Stimulated activated effector memory CD8-positive, alpha-beta T cell treated with anti-CD3 and anti-CD28 coated beads, Interleukin-12 subunit alpha, Interleukin-12 subunit beta, amount 100 ng/mL, for 72 hours (primary cell): ENCODE measurements at regions not wholly inside any gene's neighbourhood (a gene's known extent, or its start where the extent isn't known, plus 50 kb on each side); places are given as distances from the start of the nearest gene placed in this dataset.

Experiments
- ATAC-seq: fragments of 150-1000 bp; cut with Tn5 transposase; 2 replicates; pipeline ENCODE4 v1.10.0; 2021
- DNase-seq, 2 donors: peaks; one replicate each; pipeline ENCODE4 v3.0.0; 2021 to 2022; ENCODE audit warnings: low spot score in 2 of 2
- H3K27ac Mint-ChIP-seq: one replicate; pipeline ENCODE4 v1.8.0; 2022; ENCODE audit warnings: mild to moderate bottlenecking, mixed read lengths
- H3K36me3 Mint-ChIP-seq: one replicate; pipeline ENCODE4 v1.8.0; 2022; ENCODE audit warnings: mild to moderate bottlenecking, mixed read lengths
- H3K4me1 Mint-ChIP-seq: one replicate; pipeline ENCODE4 v1.8.0; 2022; ENCODE audit warnings: mixed read lengths
- H3K4me3 Mint-ChIP-seq: one replicate; pipeline ENCODE4 v1.8.0; 2022; ENCODE audit warnings: mild to moderate bottlenecking, mixed read lengths
- H3K9me3 Mint-ChIP-seq: one replicate; pipeline ENCODE4 v1.8.0; 2022; ENCODE audit warnings: mixed read lengths

- ATAC-seq (no peak), DNase-seq (no peak)
- H3K9me3 Mint-ChIP-seq, result peaks cover 10% of the 10 kb centered on the region
- no peak overlapping the region for H3K27ac Mint-ChIP-seq
- H3K4me3 Mint-ChIP-seq, result no peak overlapping the region
- no peaks in the 10 kb centered on the region for H3K36me3 Mint-ChIP-seq
- no peaks in the 10 kb centered on the region for H3K4me1 Mint-ChIP-seq
These were observed 134.5 kb upstream of the PCDH10 start for GRCh38 chr4:133014473-133015135.

DNA sequence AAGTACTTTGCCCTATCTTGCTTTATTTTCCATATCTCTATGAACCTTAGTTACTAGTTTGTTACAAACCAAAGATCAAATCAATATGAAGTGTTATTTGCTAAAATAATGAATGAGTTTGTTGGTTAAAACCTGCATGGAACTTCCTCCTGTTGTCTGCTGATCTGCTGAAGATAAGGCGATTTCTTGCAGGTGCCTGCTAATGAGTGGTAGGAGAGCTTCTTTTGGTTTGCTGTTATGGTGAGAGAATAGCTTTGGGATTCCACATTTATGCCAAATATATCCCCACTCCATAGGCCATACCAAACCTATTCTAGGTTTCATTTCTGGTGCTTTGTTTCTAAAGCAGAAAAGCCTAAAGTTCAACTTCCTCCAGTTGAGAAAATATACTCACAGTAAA, 103.8 kb upstream of the PCDH10 start:
- Mint-ChIP-seq H3K36me3 (no peaks in the 10 kb centered on the region), H3K4me3 (no peak overlapping the region), H3K27ac (no peak overlapping the region)

DNA sequence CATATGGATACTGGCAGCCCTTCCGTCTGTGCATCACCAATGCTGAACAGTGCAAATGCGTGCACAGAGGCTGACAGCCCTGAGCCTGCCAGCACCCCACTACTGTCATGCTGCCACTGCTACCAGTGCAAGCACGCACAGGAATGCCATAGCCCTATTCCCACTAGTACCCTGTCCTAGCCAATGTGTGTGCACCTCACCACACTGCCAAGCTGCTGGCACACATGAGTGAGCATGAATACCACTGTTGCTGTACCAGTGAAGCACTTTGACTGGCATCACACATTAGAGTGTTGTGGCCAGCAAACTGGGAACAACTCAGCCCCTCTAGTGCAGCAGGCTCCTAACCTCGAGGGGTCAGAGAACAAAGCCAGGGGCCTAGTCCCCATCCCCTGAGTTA, 102.9 kb upstream of the PCDH10 start:
- DNase-seq (no peak), ATAC-seq (no peak)
- Mint-ChIP-seq H3K9me3 (peaks cover 13% of the 10 kb centered on the region), H3K4me3 (no peak overlapping the region), H3K4me1 (no peaks in the 10 kb centered on the region), H3K36me3 (no peaks in the 10 kb centered on the region), H3K27ac (no peak overlapping the region)

More for the DNA sequence above, 103.8 kb upstream of the PCDH10 start:
- no peaks in the 10 kb centered on the region for H3K4me1 Mint-ChIP-seq
- ATAC-seq (no peak), DNase-seq (no peak)
- peaks cover 13% of the 10 kb centered on the region for H3K9me3 Mint-ChIP-seq

- no peak for ATAC-seq
- H3K36me3 Mint-ChIP-seq, result no peaks in the 10 kb centered on the region
- H3K9me3 Mint-ChIP-seq, result peaks cover 3% of the 10 kb centered on the region
- H3K4me3 Mint-ChIP-seq, result no peak overlapping the region
- DNase-seq, result no peak
- H3K4me1 Mint-ChIP-seq, result no peaks in the 10 kb centered on the region
- H3K27ac Mint-ChIP-seq, result no peak overlapping the region
These were observed 90.4 kb upstream of the PCDH10 start for GRCh38 chr4:133058701-133059100.

DNA sequence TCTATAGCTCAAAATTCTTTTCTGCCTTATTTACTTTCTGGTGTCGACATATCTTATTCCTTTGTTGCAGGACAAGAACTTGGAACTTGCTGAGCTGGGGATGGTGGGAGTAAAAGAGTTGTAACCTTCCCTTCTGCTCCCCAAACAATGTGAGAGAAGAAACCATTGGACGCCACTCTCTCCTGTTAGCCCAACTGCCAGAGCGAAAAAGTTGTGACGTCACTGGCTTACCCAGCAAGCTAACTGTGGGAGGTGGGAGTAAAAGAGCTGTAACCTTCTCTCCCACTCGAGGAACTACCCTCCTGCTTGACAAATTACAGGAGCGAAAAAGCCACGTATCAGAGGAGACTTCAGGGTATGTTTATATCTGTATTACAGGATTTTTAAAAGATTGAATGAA, 90.0 kb upstream of the PCDH10 start:
- Mint-ChIP-seq H3K4me1 (no peaks in the 10 kb centered on the region), H3K36me3 (no peaks in the 10 kb centered on the region), H3K27ac (no peak overlapping the region), H3K4me3 (no peak overlapping the region), H3K9me3 (peaks cover 3% of the 10 kb centered on the region)
- DNase-seq, result no peak
- no peak for ATAC-seq

DNA sequence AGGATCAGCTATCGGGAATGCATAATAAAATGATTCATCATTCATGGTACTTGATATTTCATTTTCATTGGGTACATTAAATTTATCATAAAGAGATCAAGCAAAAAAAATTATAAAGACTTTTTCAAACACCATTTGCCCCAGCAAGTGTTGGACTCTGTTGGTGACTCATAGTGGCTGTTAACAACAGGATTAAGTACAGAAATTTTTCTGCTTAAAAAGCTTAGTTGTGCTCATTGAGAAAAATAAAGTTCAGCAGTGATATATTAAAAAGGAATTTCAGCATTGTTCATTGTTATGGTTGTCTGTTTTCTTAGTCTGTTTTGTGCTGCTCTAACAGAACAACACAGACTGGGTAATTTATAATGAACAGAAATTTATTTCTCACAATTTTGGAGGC, 86.2 kb upstream of the PCDH10 start:
- ATAC-seq, result no peak
- no peak overlapping the region for H3K4me3 Mint-ChIP-seq
- no peak for DNase-seq
- no peaks in the 10 kb centered on the region for H3K4me1 Mint-ChIP-seq
- H3K36me3 Mint-ChIP-seq, result no peaks in the 10 kb centered on the region
- no peak overlapping the region for H3K27ac Mint-ChIP-seq
- H3K9me3 Mint-ChIP-seq, result peaks cover 10% of the 10 kb centered on the region

DNA sequence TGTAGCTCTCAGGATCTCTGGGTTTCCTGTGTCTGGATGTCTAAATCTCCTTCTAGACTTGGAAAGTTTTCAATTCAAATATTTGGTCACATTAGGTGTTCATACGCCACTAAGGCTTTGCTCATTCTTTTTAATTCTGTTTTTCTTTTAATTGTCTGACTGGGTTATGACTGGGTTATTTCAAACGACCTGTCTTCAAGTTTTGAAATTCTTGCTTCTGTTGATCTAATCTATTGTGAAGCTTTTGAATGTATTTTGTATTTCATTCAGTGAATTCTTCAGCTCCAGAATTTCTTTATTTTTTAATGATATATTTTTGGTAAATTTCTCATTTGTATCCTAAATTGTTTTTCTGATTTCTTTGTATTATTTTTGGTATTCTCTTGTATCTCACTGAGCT, 81.0 kb upstream of the PCDH10 start:
- ATAC-seq, result no peak
- no peaks in the 10 kb centered on the region for H3K36me3 Mint-ChIP-seq
- H3K4me1 Mint-ChIP-seq, result no peaks in the 10 kb centered on the region
- DNase-seq, result no peak
- peaks cover 36% of the 10 kb centered on the region for H3K9me3 Mint-ChIP-seq
- H3K27ac Mint-ChIP-seq, result no peak overlapping the region
- no peak overlapping the region for H3K4me3 Mint-ChIP-seq

DNA sequence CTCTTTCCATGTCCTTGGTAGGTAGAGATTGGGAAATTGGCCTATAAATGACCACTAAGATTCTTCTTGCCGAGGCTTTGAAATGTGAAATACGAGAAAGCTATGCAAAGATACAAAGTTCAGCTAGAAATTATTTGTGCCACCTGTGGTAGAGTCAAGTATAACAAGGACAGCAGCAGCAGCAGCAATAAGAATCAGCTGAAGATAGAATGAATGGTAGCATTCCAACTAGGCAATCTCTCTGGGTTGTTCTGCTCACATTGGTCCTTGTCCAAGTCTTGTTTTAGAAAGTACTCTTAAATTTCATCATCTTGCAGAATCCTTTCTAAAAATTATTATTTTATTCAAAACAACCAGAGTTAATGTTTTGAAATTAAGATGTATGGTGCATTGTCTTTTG, 67.8 kb upstream of the PCDH10 start:
- Mint-ChIP-seq H3K36me3 (peaks cover 4% of the 10 kb centered on the region), H3K27ac (no peak overlapping the region), H3K9me3 (peaks cover 22% of the 10 kb centered on the region), H3K4me1 (no peaks in the 10 kb centered on the region), H3K4me3 (no peak overlapping the region)
- no peak for DNase-seq
- no peak for ATAC-seq

- DNase-seq, result no peak
- Mint-ChIP-seq H3K27ac (no peak overlapping the region), H3K4me1 (no peaks in the 10 kb centered on the region)
These were observed 64.7 kb upstream of the PCDH10 start for GRCh38 chr4:133084421-133084820.

GRCh38 chr4:133095591-133095990, 53.5 kb upstream of the PCDH10 start:
- no peak for ATAC-seq
- no peak for DNase-seq
- Mint-ChIP-seq H3K4me3 (no peak overlapping the region), H3K4me1 (no peaks in the 10 kb centered on the region), H3K9me3 (peaks cover 3% of the 10 kb centered on the region), H3K36me3 (no peaks in the 10 kb centered on the region), H3K27ac (no peak overlapping the region)

More at GRCh38 chr4:133084421-133084820, 64.7 kb upstream of the PCDH10 start:
- ATAC-seq, result no peak
- H3K4me3 Mint-ChIP-seq, result no peak overlapping the region
- H3K36me3 Mint-ChIP-seq, result peaks cover 4% of the 10 kb centered on the region
- H3K9me3 Mint-ChIP-seq, result peaks cover 14% of the 10 kb centered on the region

- H3K36me3 Mint-ChIP-seq, result no peaks in the 10 kb centered on the region
- H3K4me1 Mint-ChIP-seq, result no peaks in the 10 kb centered on the region
- no peak overlapping the region for H3K4me3 Mint-ChIP-seq
- ATAC-seq (no peak), DNase-seq (no peak)
- no peak overlapping the region for H3K27ac Mint-ChIP-seq
- peaks cover 5% of the 10 kb centered on the region for H3K9me3 Mint-ChIP-seq
These were observed 52.1 kb upstream of the PCDH10 start for GRCh38 chr4:133096972-133097371.
